Naive thymus-derived CD8-positive, alpha-beta T cell (primary cell): ENCODE measurements at regions not wholly inside any gene's neighbourhood (a gene's known extent, or its start where the extent isn't known, plus 50 kb on each side); places are given as distances from the start of the nearest gene placed in this dataset.
"Not testable (repeated sequence)": the region's sequence is repeated elsewhere in the genome, so short reads cannot be mapped to it uniquely, and the experiment has no call there.

ENCODE experiments used
- ATAC-seq, 2 donors: fragments of 150-1000 bp; cut with Tn5 transposase in 1 of 2; sonication (Bioruptor Pico), chemical (Tn5 transposase) in 1 of 2; 1 replicate in 1 of 2; 2 replicates in 1 of 2; pipeline ENCODE4 v1.10.0; 2021; ENCODE audit warnings: mild to moderate bottlenecking in 2 of 2, moderate library complexity in 2 of 2
- POLR2A ChIA-PET: fragments of 350-600 bp; sonication (Branson Sonifier 250); formaldehyde crosslinking; loops from one replicate; lab custom pipeline; 2021; ENCODE audit warnings: antibody characterized with exemption; lab: Charles Lee
- DNase-seq, 10 donors: peaks; one replicate each; pipeline versions ENCODE4 v3.0.0 to v3.0.0-alpha.2; 2020 to 2022
- H3K27ac Mint-ChIP-seq, 10 donors: one replicate each; pipeline ENCODE4 v1.8.0; 2020 to 2022; ENCODE audit warnings: mild to moderate bottlenecking in 10 of 10, mixed read lengths in 10 of 10, moderate library complexity in 4 of 10, inconsistent platforms in 1 of 10
- H3K27me3 Mint-ChIP-seq, 5 donors: one replicate each; pipeline ENCODE4 v1.8.0; 2021 to 2022; ENCODE audit warnings: mixed read lengths in 5 of 5
- H3K36me3 Mint-ChIP-seq, 3 donors: one replicate each; pipeline ENCODE4 v1.8.0; 2020 to 2022; ENCODE audit warnings: mixed read lengths in 3 of 3, mild to moderate bottlenecking in 2 of 3, inconsistent platforms in 1 of 3
- H3K4me1 Mint-ChIP-seq, 4 donors: one replicate each; pipeline ENCODE4 v1.8.0; 2021 to 2022; ENCODE audit warnings: mixed read lengths in 4 of 4
- H3K4me3 Mint-ChIP-seq, 10 donors: one replicate each; pipeline ENCODE4 v1.8.0; 2020 to 2022; ENCODE audit warnings: mild to moderate bottlenecking in 10 of 10, mixed read lengths in 10 of 10, moderate library complexity in 6 of 10, inconsistent platforms in 1 of 10
- H3K9me3 Mint-ChIP-seq, 9 donors: one replicate each; pipeline ENCODE4 v1.8.0; 2020 to 2022; ENCODE audit warnings: mixed read lengths in 9 of 9, mild to moderate bottlenecking in 3 of 9, inconsistent platforms in 1 of 9, moderate library complexity in 1 of 9

GRCh38 chr16:7888411-7888810 is 555.8 kb downstream of the RBFOX1 start:
- H3K4me1 Mint-ChIP-seq = peaks cover 0 to 2% (median 0%) of the 10 kb centered on the region in 4 donors
- peaks cover 0 to 15% (median 3%) of the 10 kb centered on the region in 9 donors for H3K9me3 Mint-ChIP-seq
- no peaks in the 10 kb centered on the region for H3K36me3 Mint-ChIP-seq
- H3K4me3 Mint-ChIP-seq = no peak overlapping the region
- no peaks in the 10 kb centered on the region for H3K27me3 Mint-ChIP-seq
- POLR2A ChIA-PET = no interaction called here
- H3K27ac Mint-ChIP-seq = no peak overlapping the region
- DNase-seq (no peak), ATAC-seq (no peak)

GRCh38 chr16:7887316-7887715 is 554.7 kb downstream of the RBFOX1 start:
- POLR2A ChIA-PET = no interaction called here
- H3K27me3 Mint-ChIP-seq = no peaks in the 10 kb centered on the region
- no peak overlapping the region for H3K27ac Mint-ChIP-seq
- peaks cover 0 to 2% (median 0%) of the 10 kb centered on the region in 4 donors for H3K4me1 Mint-ChIP-seq
- ATAC-seq (no peak), DNase-seq (no peak)
- peaks cover 0 to 4% (median 0%) of the 10 kb centered on the region in 3 donors for H3K36me3 Mint-ChIP-seq
- no peak overlapping the region for H3K4me3 Mint-ChIP-seq
- peaks cover 0 to 24% (median 4%) of the 10 kb centered on the region in 9 donors for H3K9me3 Mint-ChIP-seq

GRCh38 chr16:7871979-7872378 is 539.3 kb downstream of the RBFOX1 start:
- no peak overlapping the region for H3K4me3 Mint-ChIP-seq
- DNase-seq (no peak), ATAC-seq (no peak)
- no peaks in the 10 kb centered on the region for H3K27me3 Mint-ChIP-seq
- no peaks in the 10 kb centered on the region for H3K4me1 Mint-ChIP-seq
- H3K27ac Mint-ChIP-seq = no peak overlapping the region
- no peaks in the 10 kb centered on the region for H3K36me3 Mint-ChIP-seq
- peaks cover 0 to 26% (median 12%) of the 10 kb centered on the region in 9 donors for H3K9me3 Mint-ChIP-seq
- POLR2A ChIA-PET = no interaction called here

GRCh38 chr16:7871371-7871770 is 538.7 kb downstream of the RBFOX1 start:
- H3K36me3 Mint-ChIP-seq = no peaks in the 10 kb centered on the region
- H3K27ac Mint-ChIP-seq = no peak overlapping the region
- ATAC-seq = no peak
- H3K4me3 Mint-ChIP-seq = no peak overlapping the region
- DNase-seq = no peak
- POLR2A ChIA-PET = no interaction called here
- H3K9me3 Mint-ChIP-seq = peaks cover 0 to 22% (median 12%) of the 10 kb centered on the region in 9 donors
- H3K4me1 Mint-ChIP-seq = no peaks in the 10 kb centered on the region
- H3K27me3 Mint-ChIP-seq = no peaks in the 10 kb centered on the region

- Mint-ChIP-seq H3K27ac (no peak overlapping the region), H3K36me3 (no peaks in the 10 kb centered on the region)
- DNase-seq = no peak
These were observed 535.2 kb downstream of the RBFOX1 start for GRCh38 chr16:7867831-7868230.

GRCh38 chr16:7866144-7866543 is 533.5 kb downstream of the RBFOX1 start:
- no peaks in the 10 kb centered on the region for H3K4me1 Mint-ChIP-seq
- H3K27ac Mint-ChIP-seq = no peak overlapping the region
- DNase-seq = no peak
- ATAC-seq = no peak
- H3K27me3 Mint-ChIP-seq = no peaks in the 10 kb centered on the region
- H3K36me3 Mint-ChIP-seq = no peaks in the 10 kb centered on the region
- H3K9me3 Mint-ChIP-seq = peaks cover 0 to 20% (median 10%) of the 10 kb centered on the region in 9 donors
- POLR2A ChIA-PET = no interaction called here
- H3K4me3 Mint-ChIP-seq = no peak overlapping the region

More at GRCh38 chr16:7867831-7868230, 535.2 kb downstream of the RBFOX1 start:
- POLR2A ChIA-PET = no interaction called here
- ATAC-seq = no peak
- Mint-ChIP-seq H3K4me3 (no peak overlapping the region), H3K27me3 (no peaks in the 10 kb centered on the region), H3K4me1 (no peaks in the 10 kb centered on the region), H3K9me3 (peaks cover 0 to 20% (median 12%) of the 10 kb centered on the region in 9 donors)

- H3K27ac Mint-ChIP-seq, ATAC-seq, H3K27me3 Mint-ChIP-seq, POLR2A ChIA-PET, H3K36me3 Mint-ChIP-seq, H3K4me3 Mint-ChIP-seq, H3K4me1 Mint-ChIP-seq, DNase-seq: not testable (repeated sequence)
- peaks cover 0 to 18% (median 10%) of the 10 kb centered on the region in 9 donors for H3K9me3 Mint-ChIP-seq
These were observed 532.7 kb downstream of the RBFOX1 start for GRCh38 chr16:7865393-7865792.

- Mint-ChIP-seq H3K36me3 (no peaks in the 10 kb centered on the region), H3K4me1 (no peaks in the 10 kb centered on the region), H3K9me3 (peaks cover 0 to 26% (median 9%) of the 10 kb centered on the region in 9 donors), H3K27ac (no peak overlapping the region), H3K27me3 (no peaks in the 10 kb centered on the region), H3K4me3 (no peak overlapping the region)
- no peak for DNase-seq
- POLR2A ChIA-PET = no interaction called here
- ATAC-seq = no peak
These were observed 529.4 kb downstream of the RBFOX1 start for GRCh38 chr16:7861891-7862582.

GRCh38 chr16:7853197-7853596 is 520.6 kb downstream of the RBFOX1 start:
- Mint-ChIP-seq H3K27ac (no peak overlapping the region), H3K4me1 (no peaks in the 10 kb centered on the region), H3K9me3 (peaks cover 0 to 28% (median 7%) of the 10 kb centered on the region in 9 donors), H3K4me3 (no peak overlapping the region), H3K36me3 (no peaks in the 10 kb centered on the region), H3K27me3 (no peaks in the 10 kb centered on the region)
- POLR2A ChIA-PET = no interaction called here
- DNase-seq (no peak), ATAC-seq (no peak)

- POLR2A ChIA-PET = no interaction called here
- Mint-ChIP-seq H3K27ac (no peak overlapping the region), H3K9me3 (peaks cover 0 to 23% (median 6%) of the 10 kb centered on the region in 9 donors), H3K4me3 (no peak overlapping the region), H3K36me3 (no peaks in the 10 kb centered on the region), H3K27me3 (no peaks in the 10 kb centered on the region), H3K4me1 (no peaks in the 10 kb centered on the region)
- no peak for DNase-seq
- ATAC-seq = no peak
These were observed 517.2 kb downstream of the RBFOX1 start for GRCh38 chr16:7849841-7850240.

GRCh38 chr16:7843261-7843660 is 510.6 kb downstream of the RBFOX1 start:
- H3K27me3 Mint-ChIP-seq = no peaks in the 10 kb centered on the region
- POLR2A ChIA-PET = no interaction called here
- no peak for ATAC-seq
- H3K4me3 Mint-ChIP-seq = no peak overlapping the region
- no peak for DNase-seq
- H3K4me1 Mint-ChIP-seq = no peaks in the 10 kb centered on the region
- H3K36me3 Mint-ChIP-seq = no peaks in the 10 kb centered on the region
- H3K9me3 Mint-ChIP-seq = peaks cover 0 to 25% (median 8%) of the 10 kb centered on the region in 9 donors
- no peak overlapping the region for H3K27ac Mint-ChIP-seq

GRCh38 chr16:7839568-7839967 is 506.9 kb downstream of the RBFOX1 start:
- H3K4me3 Mint-ChIP-seq = no peak overlapping the region

GRCh38 chr16:7834771-7835431 is 502.3 kb downstream of the RBFOX1 start:
- Mint-ChIP-seq H3K4me3 (no peak overlapping the region), H3K4me1 (no peaks in the 10 kb centered on the region), H3K36me3 (no peaks in the 10 kb centered on the region), H3K9me3 (peaks cover 0 to 19% (median 6%) of the 10 kb centered on the region in 9 donors), H3K27me3 (peaks cover 0 to 4% (median 0%) of the 10 kb centered on the region in 5 donors), H3K27ac (no peak overlapping the region)
- POLR2A ChIA-PET = no interaction called here
- no peak for ATAC-seq
- no peak for DNase-seq

More at GRCh38 chr16:7839568-7839967, 506.9 kb downstream of the RBFOX1 start:
- ATAC-seq = no peak
- Mint-ChIP-seq H3K4me1 (no peaks in the 10 kb centered on the region), H3K27ac (no peak overlapping the region), H3K9me3 (peaks cover 0 to 18% (median 5%) of the 10 kb centered on the region in 9 donors), H3K36me3 (no peaks in the 10 kb centered on the region), H3K27me3 (no peaks in the 10 kb centered on the region)
- DNase-seq = no peak
- POLR2A ChIA-PET = no interaction called here
